Activated T-helper 2 cell treated with anti-CD3 and anti-CD28 coated beads, Interferon-gamma antibody, Interleukin-2, Interleukin-4, amounts not matched to agents 10 μg/mL and 5 μg/mL and 100 μg/mL, durations not matched to agents 14 hours and 24 hours and 36 hours (primary cell): ENCODE measurements at regions not wholly inside any gene's neighbourhood (a gene's known extent, or its start where the extent isn't known, plus 50 kb on each side); places are given as distances from the start of the nearest gene placed in this dataset.

Experiments
- DNase-seq: peaks from one replicate; pipeline ENCODE4 v3.0.0; 2021; ENCODE audit warnings: low spot score
- H3K27ac Mint-ChIP-seq: one replicate; pipeline ENCODE4 v1.8.0; 2021; ENCODE audit warnings: mixed read lengths
- H3K27me3 Mint-ChIP-seq: one replicate; pipeline ENCODE4 v1.8.0; 2021; ENCODE audit warnings: low read depth, mixed read lengths
- H3K36me3 Mint-ChIP-seq: one replicate; pipeline ENCODE4 v1.8.0; 2021; ENCODE audit warnings: low read depth, mixed read lengths
- H3K4me1 Mint-ChIP-seq: one replicate; pipeline ENCODE4 v1.8.0; 2021; ENCODE audit warnings: low read depth, mixed read lengths
- H3K4me3 Mint-ChIP-seq: one replicate; pipeline ENCODE4 v1.8.0; 2021; ENCODE audit warnings: low read depth, mild to moderate bottlenecking, moderate library complexity, mixed read lengths
- H3K9me3 Mint-ChIP-seq: one replicate; pipeline ENCODE4 v1.8.0; 2021; ENCODE audit warnings: mixed read lengths
- intact Hi-C: fragments of 100-400 bp; cut with micrococcal nuclease; formaldehyde crosslinking; loops from one replicate; pipeline ENCODE4 v1.15.1; 2023

GRCh38 chr10:3481496-3481895 lies 303.5 kb downstream of the KLF6 start:
- Mint-ChIP-seq H3K9me3 (peaks cover 4% of the 10 kb centered on the region), H3K27ac (no peak overlapping the region), H3K4me1 (peaks cover 61% of the 10 kb centered on the region), H3K27me3 (no peaks in the 10 kb centered on the region), H3K36me3 (peaks cover 5% of the 10 kb centered on the region), H3K4me3 (no peak overlapping the region)
- intact Hi-C loops = loop anchor here (2.0 to 10.0 kb wide), 3 partner anchors 15 to 276 kb away; no protein-coding TSS in a partner anchor
- DNase-seq = no peak

- Mint-ChIP-seq H3K4me1 (peaks cover 61% of the 10 kb centered on the region), H3K27ac (no peak overlapping the region), H3K9me3 (peaks cover 4% of the 10 kb centered on the region), H3K36me3 (peaks cover 5% of the 10 kb centered on the region), H3K4me3 (no peak overlapping the region), H3K27me3 (no peaks in the 10 kb centered on the region)
- intact Hi-C loops = loop anchor here (2.0 to 10.0 kb wide), 3 partner anchors 14 to 276 kb away; no protein-coding TSS in a partner anchor
- DNase-seq = no peak
These were observed 304.1 kb downstream of the KLF6 start for GRCh38 chr10:3480990-3481315.

- Mint-ChIP-seq H3K4me1 (peaks cover 58% of the 10 kb centered on the region), H3K36me3 (peaks cover 5% of the 10 kb centered on the region), H3K27me3 (no peaks in the 10 kb centered on the region), H3K27ac (peak overlapping the region; percentile 62), H3K9me3 (peaks cover 4% of the 10 kb centered on the region), H3K4me3 (no peak overlapping the region)
- no peak for DNase-seq
- intact Hi-C loops = loop anchor here (2.0 to 10.0 kb wide), 3 partner anchors 14 to 277 kb away; no protein-coding TSS in a partner anchor
These were observed 304.6 kb downstream of the KLF6 start for GRCh38 chr10:3480281-3480989.

- Mint-ChIP-seq H3K9me3 (peaks cover 4% of the 10 kb centered on the region), H3K36me3 (peaks cover 5% of the 10 kb centered on the region), H3K4me1 (peaks cover 53% of the 10 kb centered on the region), H3K27me3 (peaks cover 1% of the 10 kb centered on the region), H3K4me3 (no peak overlapping the region), H3K27ac (no peak overlapping the region)
- intact Hi-C loops = loop anchor here (5.0 kb wide), 1 partner anchor 129 kb away; no protein-coding TSS in a partner anchor
- DNase-seq = no peak
These were observed 306.2 kb upstream of the PITRM1 start for GRCh38 chr10:3478632-3479240.

- peaks cover 1% of the 10 kb centered on the region for H3K27me3 Mint-ChIP-seq
- peaks cover 4% of the 10 kb centered on the region for H3K9me3 Mint-ChIP-seq
- peaks cover 55% of the 10 kb centered on the region for H3K4me1 Mint-ChIP-seq
- intact Hi-C loops = loop anchor here (5.0 kb wide), 1 partner anchor 129 kb away; no protein-coding TSS in a partner anchor
- no peak overlapping the region for H3K4me3 Mint-ChIP-seq
- peaks cover 5% of the 10 kb centered on the region for H3K36me3 Mint-ChIP-seq
- DNase-seq = no peak
- no peak overlapping the region for H3K27ac Mint-ChIP-seq
These were observed 305.6 kb upstream of the PITRM1 start for GRCh38 chr10:3478153-3478552.

GRCh38 chr10:3477683-3478082 lies 305.1 kb upstream of the PITRM1 start:
- peaks cover 56% of the 10 kb centered on the region for H3K4me1 Mint-ChIP-seq
- intact Hi-C loops = loop anchor here (5.0 kb wide), 1 partner anchor 130 kb away; no protein-coding TSS in a partner anchor
- H3K27ac Mint-ChIP-seq = peak overlapping the region; percentile 40
- H3K27me3 Mint-ChIP-seq = peaks cover 1% of the 10 kb centered on the region
- no peak for DNase-seq
- H3K9me3 Mint-ChIP-seq = peaks cover 4% of the 10 kb centered on the region
- H3K36me3 Mint-ChIP-seq = peaks cover 5% of the 10 kb centered on the region
- no peak overlapping the region for H3K4me3 Mint-ChIP-seq

- no peak for DNase-seq
- peaks cover 5% of the 10 kb centered on the region for H3K36me3 Mint-ChIP-seq
- peaks cover 1% of the 10 kb centered on the region for H3K27me3 Mint-ChIP-seq
- peak overlapping the region; percentile 2 for H3K27ac Mint-ChIP-seq
- intact Hi-C loops = loop anchor here (5.0 kb wide), 1 partner anchor 130 kb away; no protein-coding TSS in a partner anchor
- no peak overlapping the region for H3K4me3 Mint-ChIP-seq
- H3K9me3 Mint-ChIP-seq = peaks cover 4% of the 10 kb centered on the region
- H3K4me1 Mint-ChIP-seq = peaks cover 56% of the 10 kb centered on the region
These were observed 304.3 kb upstream of the PITRM1 start for GRCh38 chr10:3476640-3477448.

- H3K27ac Mint-ChIP-seq = no peak overlapping the region
- peaks cover 55% of the 10 kb centered on the region for H3K4me1 Mint-ChIP-seq
- peaks cover 5% of the 10 kb centered on the region for H3K36me3 Mint-ChIP-seq
- intact Hi-C loops = loop anchor here (5.0 kb wide), 1 partner anchor 131 kb away; no protein-coding TSS in a partner anchor
- no peak for DNase-seq
- peaks cover 1% of the 10 kb centered on the region for H3K27me3 Mint-ChIP-seq
- peaks cover 4% of the 10 kb centered on the region for H3K9me3 Mint-ChIP-seq
- H3K4me3 Mint-ChIP-seq = no peak overlapping the region
These were observed 303.6 kb upstream of the PITRM1 start for GRCh38 chr10:3476186-3476585.

- no peak overlapping the region for H3K27ac Mint-ChIP-seq
- peaks cover 4% of the 10 kb centered on the region for H3K9me3 Mint-ChIP-seq
- intact Hi-C loops = loop anchor here (5.0 kb wide), 1 partner anchor 132 kb away; no protein-coding TSS in a partner anchor
These were observed 302.8 kb upstream of the PITRM1 start for GRCh38 chr10:3475367-3475766.

GRCh38 chr10:3474266-3474665 lies 301.7 kb upstream of the PITRM1 start:
- DNase-seq = no peak
- Mint-ChIP-seq H3K4me3 (no peak overlapping the region), H3K27ac (no peak overlapping the region), H3K36me3 (peaks cover 2% of the 10 kb centered on the region), H3K27me3 (peaks cover 1% of the 10 kb centered on the region), H3K9me3 (no peaks in the 10 kb centered on the region), H3K4me1 (peaks cover 51% of the 10 kb centered on the region)
- intact Hi-C loops = no loop called here

More at GRCh38 chr10:3475367-3475766, 302.8 kb upstream of the PITRM1 start:
- H3K4me3 Mint-ChIP-seq = no peak overlapping the region
- H3K4me1 Mint-ChIP-seq = peaks cover 50% of the 10 kb centered on the region
- H3K27me3 Mint-ChIP-seq = peaks cover 1% of the 10 kb centered on the region
- peaks cover 5% of the 10 kb centered on the region for H3K36me3 Mint-ChIP-seq
- DNase-seq = no peak

- intact Hi-C loops = no loop called here
- no peak overlapping the region for H3K4me3 Mint-ChIP-seq
- no peak for DNase-seq
- H3K9me3 Mint-ChIP-seq = no peaks in the 10 kb centered on the region
- H3K27ac Mint-ChIP-seq = no peak overlapping the region
- peaks cover 1% of the 10 kb centered on the region for H3K27me3 Mint-ChIP-seq
- peaks cover 2% of the 10 kb centered on the region for H3K36me3 Mint-ChIP-seq
- peaks cover 56% of the 10 kb centered on the region for H3K4me1 Mint-ChIP-seq
These were observed 300.7 kb upstream of the PITRM1 start for GRCh38 chr10:3473271-3473670.

- Mint-ChIP-seq H3K27me3 (peaks cover 1% of the 10 kb centered on the region), H3K9me3 (no peaks in the 10 kb centered on the region), H3K36me3 (peaks cover 2% of the 10 kb centered on the region), H3K4me3 (peak overlapping the region; percentile 48), H3K4me1 (peaks cover 57% of the 10 kb centered on the region), H3K27ac (peak overlapping the region; percentile 58)
- no peak for DNase-seq
- intact Hi-C loops = no loop called here
These were observed 299.9 kb upstream of the PITRM1 start for GRCh38 chr10:3472287-3473051.
